CD4-positive, alpha-beta T cell treated with Interleukin-4 for 1 hour (primary cell): ENCODE measurements at regions not wholly inside any gene's neighbourhood (a gene's known extent, or its start where the extent isn't known, plus 50 kb on each side); places are given as distances from the start of the nearest gene placed in this dataset.
"Not testable (repeated sequence)": the region's sequence is repeated elsewhere in the genome, so short reads cannot be mapped to it uniquely, and the experiment has no call there.

ENCODE experiments used
- DNase-seq, 2 donors: peaks; one replicate each; pipeline ENCODE4 v3.0.0-alpha.2; 2020 to 2022

DNA sequence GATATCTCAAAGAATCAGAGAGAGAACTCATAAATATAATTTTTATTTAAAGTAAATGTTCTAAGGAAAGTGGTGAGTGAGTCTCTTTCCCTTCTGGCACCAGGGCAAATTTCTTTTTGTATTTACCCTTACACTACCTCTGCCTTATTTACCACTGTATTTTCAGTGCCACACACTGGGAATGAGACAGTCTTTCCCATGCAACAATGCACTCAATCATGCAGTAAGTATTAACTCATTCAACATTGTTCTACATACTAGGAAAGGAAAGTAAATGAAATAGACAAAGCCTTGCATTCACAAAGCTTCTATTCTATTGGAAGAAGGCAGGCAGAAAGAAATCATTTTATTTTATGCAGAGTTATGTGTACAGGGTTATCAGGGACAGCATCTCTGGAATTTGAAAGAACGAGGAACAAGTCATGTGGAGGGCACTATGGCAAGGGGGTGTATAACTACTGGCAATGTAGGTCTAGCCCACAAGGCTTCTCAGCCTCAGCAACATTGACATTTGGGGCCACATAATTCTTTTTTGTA lies 129.8 kb upstream of the PRDX6 start:
- DNase-seq = no peak

DNA sequence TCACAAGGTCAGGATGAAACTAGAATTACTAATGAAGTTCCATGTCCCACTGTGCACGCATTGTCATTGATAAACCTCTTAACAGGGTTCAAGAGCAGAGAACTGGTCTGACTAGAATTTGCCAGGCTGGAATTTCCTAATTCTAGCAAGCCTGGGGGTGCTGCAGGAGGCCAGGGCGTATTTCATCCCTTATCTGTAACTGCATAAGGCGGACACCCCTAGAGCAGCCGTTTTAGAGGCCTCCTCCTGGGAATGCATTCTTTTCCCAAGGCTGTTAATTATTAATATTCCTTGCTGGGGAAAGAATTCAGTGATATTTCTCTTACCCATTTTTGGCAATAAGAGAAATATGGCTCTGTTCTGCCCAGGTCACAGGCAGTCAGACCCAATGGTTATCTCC lies 124.5 kb upstream of the PRDX6 start:
- DNase-seq = not testable (repeated sequence)

DNA sequence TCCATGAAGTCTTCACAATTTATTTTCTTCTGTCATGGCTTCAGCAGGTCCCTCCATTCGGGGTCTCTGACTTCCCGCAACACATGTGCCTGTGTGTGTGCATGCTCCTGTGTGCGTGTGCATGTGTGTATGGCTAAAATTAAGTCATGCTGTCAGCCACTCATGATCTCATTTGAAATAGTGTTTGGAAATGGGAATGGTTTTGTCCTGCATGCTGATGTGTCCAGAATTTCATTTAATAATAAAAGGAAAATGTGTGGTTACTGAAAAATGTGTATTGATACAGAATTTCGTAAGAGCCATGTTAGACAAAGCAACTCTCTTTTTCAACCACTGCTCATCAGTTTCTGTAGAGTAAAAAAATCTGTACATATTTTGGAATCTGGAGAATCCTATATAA lies 123.8 kb upstream of the PRDX6 start:
- DNase-seq = no peak

DNA sequence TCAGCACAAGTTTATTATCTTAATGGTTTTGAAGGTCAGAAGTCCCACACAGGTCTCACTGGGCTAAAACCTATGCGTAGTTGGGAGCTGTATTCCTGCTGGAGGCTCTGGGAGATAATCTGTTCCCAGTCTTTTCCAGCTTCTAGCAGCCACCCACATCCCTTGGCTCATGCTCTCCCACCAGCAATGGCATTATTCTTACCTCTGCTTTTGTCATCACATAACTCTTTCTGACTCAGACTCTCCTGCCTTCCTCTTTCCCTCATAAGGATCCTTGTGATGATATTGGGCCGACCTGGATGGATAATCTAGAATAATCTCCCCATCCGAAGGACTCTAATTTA lies 122.2 kb upstream of the PRDX6 start:
- no peak for DNase-seq

DNA sequence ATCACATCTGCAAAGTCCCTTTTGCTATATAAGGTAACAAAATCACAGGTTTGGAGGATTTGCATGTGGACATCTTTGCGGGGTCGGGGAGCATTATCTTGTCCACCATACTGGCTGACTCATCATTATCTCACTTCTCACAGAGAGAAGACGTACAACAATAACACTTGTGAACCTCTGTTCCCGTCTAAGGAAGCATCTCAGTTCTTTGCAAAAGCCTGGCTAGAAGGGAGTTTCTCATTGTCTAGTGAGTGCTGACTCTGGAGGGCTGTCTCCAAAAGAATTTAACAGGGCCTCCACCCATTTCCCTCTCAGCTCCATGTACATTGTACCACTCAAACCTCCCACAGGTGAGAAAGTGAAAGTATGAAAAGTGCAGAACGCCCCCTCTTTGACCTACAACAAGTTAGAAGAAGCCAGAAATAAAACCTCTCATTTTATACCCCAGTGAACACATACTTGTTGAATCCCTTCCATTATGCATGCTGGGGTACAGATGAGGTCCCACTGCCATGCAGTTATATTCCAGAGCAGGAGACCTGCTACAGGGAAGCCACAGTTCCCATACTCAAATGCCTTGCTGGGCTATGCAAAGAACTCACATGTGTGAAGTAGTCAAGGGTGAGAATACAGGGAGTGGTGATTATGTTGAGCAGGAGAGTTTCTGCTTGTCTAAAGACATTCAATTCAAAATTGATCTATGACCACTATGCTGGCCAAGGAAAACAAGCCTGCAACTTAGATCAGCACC lies 121.7 kb upstream of the PRDX6 start:
- no peak for DNase-seq

DNA sequence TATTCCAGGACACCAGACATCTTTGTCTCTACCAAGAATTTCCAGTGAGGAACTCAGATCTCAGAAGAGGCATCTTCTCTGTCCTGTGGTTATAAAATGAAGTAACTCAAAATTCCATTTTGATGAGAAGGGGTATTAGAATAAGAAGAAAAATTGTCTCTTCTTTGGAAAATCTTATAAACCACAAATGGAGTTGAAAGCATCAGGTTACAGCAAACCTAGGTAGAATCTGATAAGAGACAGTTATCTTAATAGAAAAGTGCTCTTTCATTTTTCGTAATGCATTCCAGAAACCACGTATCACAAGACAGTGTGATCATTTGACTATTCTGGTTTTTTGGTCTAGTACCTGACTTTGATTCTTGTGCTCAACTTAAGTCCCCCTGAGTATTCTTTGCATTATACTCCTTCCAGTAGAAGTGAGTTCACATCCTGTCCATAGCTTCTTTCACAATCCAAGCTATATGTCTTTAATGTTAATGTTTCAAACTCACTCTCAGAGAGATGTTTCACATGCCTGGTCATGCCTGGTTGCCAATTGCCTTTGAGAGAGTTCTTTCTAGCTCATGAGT lies 120.9 kb upstream of the PRDX6 start:
- DNase-seq = no peak

DNA sequence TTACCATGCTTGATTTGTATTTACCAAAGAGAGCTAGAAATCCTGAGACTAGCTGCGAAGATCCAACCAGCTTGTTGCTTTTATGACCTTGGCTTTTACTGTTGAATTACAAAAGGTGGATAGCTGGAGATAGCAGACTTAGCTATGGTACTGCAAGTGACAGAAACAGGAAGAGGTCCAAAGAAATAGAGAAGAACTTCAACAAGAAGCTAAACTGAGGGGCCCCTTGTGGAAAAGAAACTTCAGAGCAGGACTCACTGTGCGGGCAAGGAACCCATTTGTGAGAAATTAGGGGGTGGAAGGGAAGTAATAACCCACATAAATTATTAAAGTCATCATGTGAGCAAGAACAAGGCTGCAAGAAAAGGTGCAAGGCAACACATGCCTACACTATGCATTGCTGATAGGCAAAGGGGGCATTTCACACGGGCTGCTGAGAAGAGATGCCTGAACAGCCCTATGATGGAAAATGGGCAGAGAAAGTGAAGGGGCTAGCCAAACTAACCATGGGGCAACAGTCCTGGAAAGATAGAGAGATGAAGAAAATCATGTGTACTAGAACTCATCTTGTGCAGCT lies 116.6 kb upstream of the PRDX6 start:
- no peak for DNase-seq

DNA sequence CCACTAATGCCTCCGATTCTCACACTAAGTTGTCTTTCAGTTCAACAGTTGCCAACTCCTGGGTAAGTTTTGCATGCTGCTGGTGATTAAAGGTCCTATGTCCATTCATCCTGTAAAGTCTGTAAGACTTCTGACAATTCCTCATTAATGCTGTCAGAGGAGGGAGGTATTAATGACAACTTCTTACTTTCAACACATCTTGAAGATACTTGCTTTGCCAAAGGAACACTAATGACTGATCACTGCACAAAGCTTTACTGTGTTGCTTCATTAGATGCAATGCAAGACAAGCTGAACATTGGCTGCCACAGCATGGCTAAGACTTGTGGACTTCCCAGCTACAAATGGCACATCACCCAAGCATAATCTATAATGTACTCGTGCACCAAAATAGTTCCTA lies 114.6 kb upstream of the PRDX6 start:
- no peak for DNase-seq

DNA sequence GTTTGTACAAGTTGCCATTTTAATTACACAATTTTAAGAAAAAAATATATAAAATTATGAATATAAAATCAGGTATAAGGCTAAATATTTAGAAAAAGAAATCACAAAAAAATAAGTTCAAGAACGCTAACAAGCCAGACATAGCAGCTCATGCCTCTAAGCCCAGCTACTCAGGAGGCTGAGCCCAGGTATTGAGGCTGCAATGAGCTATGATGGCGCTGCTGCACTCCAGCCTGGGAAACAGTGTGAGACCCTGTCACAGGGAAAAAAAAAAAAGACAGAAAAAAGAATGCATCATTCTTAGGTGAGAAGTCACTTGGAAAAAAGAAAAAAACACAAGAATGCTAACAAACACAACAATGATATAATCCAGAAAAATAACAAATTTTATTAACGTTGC lies 112.3 kb upstream of the PRDX6 start:
- DNase-seq = no peak

DNA sequence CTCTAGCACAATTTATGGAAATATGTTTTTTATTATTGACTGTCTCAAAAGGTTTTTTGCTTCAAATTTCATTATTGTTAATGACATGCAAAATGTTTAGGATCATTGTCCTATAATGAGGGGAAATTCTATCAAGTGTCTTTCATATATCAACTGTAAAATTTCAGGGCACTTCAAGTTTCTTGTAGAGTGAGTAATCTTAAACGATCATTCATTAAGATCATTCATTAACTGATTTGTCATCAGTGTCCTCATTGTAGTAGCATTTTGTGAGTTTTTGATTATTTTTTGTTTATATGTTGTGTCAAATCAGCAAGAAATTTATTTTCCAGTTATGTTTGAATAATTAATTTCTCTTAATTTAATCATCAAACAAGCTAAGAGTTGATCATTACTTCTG lies 111.8 kb upstream of the PRDX6 start:
- DNase-seq = no peak

DNA sequence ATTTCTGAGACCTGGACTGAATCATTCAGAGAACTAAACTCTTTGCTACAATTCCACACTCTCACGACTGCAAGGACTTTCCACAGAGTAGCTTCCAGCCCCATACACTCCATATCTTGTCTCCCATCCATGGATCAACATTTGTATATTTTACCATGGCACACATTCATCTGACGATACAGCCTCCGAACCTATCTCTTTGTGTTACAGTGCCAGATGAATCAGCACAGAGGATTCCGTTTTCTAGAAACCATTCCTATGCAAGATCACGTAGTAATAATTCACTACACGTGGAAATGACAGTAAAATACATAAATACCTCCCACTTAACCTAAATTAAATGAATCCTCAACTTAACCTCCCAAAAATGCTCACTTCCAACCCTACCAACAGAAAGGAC lies 110.0 kb upstream of the PRDX6 start:
- no peak for DNase-seq

DNA sequence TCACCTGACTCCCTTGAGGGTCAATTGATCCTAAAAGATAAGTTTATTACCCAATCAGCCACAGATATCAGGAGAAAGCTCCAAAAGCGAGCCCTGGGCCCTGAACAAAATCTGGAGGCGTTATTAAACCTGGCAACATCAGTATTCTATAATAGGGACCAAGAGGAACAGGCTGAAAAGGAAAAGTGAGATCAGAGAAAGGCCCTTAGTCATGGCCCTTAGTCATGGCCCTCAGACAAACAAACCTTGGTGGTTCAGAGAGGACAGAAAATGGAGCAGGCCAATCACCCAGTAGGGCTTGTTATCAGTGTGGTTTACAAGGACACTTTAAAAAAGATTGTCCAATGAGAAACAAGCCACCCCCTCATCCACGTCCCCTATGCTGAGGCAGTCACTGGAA lies 106.5 kb upstream of the PRDX6 start:
- not testable (repeated sequence) for DNase-seq

DNA sequence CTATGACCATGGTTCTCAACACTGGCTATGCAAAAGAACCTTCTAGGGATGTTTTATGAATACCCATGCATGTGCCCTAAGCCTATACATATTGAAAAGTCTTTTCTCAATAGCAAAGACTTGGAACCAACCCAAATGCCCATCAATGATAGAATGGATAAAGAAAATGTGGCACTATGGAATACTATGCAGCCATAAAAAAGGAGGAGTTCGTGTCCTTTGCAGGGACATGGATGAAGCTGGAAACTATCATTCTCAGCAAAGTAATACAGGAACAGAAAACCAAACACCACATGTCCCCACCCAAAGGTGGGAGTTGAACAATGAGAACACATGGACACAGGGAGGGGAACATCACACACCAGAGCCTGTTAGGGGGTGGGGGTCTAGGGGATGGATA lies 101.1 kb upstream of the PRDX6 start:
- DNase-seq = not testable (repeated sequence)

DNA sequence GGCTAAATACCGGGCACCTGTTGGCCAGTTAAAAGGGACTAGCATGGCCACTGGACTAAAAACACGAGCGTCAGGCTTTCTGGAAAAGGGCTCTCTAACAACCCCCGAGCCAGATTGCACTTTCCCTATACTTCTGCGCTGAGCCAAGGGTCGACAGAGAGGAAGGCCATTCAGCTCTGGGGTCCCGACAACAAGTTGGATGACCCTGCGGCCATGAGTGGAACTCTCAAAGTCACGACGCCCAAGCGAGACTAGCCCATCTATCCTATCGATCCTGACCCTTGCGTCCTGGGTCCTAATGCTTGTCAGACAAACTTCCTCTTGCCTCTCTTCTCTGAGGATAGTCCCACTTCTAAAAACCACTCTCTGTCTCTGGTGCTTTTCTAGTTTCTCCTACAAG lies 99.9 kb upstream of the PRDX6 start:
- DNase-seq = no peak

DNA sequence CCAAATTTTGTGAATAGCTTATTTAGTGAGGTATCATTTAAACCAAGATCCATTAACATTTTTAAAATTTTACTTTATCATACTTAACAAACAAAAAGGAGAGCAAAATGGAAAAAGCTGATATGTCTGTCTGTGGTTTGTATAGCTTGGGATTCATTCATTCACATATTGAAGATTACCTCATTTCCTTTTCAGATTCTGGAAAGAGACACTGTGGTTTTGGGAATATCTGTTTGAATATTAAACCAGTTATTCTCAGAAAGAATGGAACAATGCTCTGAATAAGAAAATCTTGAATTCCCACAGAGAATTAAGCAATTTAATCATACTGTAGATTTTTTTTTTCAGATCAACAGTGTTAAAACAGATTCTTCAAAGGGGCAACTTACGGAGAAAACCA lies 93.8 kb upstream of the PRDX6 start:
- no peak for DNase-seq

DNA sequence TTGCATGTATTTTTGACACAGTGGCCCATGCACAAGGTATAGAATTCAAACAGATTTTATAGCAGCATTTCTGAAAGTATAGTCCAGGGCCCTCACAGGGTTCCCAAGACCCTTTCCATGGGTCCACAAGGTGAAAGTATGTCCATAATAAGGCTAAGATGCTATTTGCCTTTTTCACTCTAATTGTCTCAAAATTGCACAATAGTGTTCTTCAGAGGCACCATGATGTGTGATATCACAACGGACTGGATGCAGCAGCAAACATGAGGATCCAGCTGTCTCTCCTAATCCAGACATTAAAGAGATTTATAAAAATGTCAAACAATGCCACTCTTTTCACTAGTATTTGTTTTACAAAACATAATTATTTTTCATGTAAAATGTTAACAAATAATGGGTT lies 88.8 kb upstream of the PRDX6 start:
- no peak for DNase-seq

DNA sequence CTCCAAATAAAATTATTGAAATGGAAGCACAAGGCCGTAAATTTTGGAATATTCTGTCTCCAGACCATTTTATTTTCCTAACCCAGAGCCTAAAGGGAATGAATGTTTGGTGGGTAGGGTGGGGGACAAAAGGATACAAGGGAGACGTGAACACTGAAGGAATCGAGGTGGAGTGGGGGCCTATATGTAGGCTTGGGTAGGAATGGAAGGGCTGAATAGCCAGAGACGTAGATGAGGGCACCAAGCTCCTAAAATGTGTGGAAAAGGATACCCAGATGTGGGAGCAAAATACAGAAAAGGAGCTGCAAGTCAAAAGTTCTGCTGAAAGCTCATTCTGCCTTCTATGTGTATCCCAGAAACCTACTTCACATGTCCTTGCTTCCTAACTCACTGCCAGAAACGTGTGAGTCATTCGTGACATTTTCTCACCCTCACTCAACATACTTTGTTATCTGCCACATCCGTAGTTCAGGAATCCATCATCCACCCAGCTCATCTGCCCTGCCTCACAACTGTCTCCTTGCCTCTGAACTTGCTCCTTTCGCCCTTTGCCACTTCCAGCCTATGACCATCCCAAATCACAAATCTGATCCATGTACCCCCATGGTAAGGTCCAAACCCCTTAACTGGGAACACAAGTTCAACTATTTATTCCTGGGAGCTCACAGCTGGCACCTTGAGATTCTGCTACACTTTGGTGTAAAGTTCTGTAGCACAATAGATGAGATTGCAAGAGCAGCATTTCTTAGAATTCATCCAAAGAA lies 84.1 kb upstream of the PRDX6 start:
- DNase-seq = no peak

DNA sequence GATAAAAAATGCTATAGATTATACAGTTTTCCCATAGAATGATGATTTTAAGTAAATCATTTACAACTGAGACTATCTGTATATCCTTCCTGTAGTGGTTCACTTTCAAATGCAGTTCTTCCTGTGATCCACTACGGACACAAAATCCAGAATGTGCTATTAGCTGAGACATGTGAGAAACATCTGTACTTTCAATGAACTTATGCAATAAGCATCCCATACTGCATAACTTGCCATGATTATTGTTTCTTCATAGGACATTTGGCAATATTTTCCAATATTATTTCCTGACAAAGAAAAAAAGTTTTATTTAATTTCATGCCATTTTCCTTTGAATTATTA lies 83.5 kb upstream of the PRDX6 start:
- no peak for DNase-seq

DNA sequence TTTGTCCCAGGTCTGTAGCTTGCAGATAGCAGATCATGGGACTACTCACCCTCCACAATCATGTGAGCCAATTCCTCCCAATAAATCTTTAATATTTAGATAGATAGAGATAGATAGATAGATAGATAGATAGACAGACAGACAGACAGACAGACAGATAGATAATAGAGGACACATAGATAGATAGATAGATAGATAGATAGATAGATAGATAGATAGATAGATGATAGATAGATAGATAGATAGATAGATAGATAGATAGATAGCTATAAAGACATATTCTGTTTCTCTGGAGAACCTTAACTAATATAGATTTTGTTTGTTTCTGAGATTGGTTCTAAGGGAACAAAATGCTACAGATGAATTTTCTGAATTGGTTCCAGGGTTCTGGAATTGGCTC lies 82.3 kb upstream of the PRDX6 start:
- not testable (repeated sequence) for DNase-seq

DNA sequence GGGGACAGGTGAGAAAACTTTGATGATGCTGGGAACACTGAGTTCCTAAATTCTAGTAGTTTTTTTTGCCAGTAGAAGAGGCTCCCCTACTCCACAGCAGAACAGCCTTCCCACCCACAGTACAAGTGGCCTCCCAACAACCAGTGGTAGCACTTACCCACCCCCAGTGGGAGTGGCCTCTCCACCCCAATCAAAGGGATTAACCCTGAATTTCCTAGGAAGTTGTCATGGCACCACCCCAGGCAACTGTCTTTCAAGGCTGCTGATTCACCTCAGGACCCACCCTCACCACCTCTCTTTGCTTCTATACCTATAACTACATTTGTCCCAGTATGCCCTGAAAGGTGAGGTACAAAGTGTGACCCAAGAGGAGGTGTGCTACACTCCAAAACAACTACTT lies 81.4 kb upstream of the PRDX6 start:
- DNase-seq = no peak

DNA sequence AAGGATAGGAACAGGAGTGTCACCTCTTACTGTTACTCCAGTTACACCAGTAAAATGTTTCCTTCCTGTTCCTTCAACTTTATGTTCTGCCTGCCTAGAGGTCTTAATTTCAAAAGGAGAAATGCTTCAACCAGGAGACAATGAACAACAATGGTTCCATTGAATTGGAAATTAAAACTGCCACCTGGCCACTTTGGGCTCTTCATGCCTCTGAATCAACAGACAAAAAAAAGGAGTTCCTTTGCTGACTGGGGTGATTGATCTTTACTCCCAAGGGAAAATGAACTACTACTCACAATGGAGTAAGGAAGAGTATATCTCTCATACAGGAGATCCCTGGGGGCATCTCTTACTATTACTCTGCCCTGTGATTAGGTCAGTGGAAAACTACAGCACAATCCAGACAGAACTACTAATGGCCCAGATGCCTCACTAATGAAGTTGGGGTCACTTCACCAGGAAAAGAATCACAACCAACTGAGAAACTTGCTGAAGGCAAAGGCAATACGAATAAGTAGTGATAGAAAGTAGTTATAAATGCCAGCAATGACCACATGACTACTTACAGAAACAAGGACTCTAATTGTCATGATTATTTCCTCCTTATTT lies 76.6 kb upstream of the PRDX6 start:
- DNase-seq = no peak

DNA sequence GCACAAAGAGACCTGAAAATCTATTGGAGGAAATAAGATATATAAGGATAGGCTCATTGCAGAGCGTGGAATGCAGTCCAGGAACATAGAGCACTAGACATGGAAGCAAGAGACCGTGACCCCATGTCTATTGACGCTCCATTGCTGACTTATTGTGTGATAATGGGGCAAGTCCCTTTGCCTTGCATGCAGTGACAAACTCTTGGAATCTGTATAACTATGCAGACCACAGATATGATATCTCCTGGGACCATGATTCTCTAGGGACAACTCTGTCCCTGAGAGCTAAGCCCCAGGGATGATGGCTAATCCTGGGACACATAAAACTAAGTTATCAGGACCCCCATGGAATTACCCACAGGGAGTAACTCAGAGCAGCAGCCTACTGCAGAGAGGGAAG lies 73.1 kb upstream of the PRDX6 start:
- no peak for DNase-seq

DNA sequence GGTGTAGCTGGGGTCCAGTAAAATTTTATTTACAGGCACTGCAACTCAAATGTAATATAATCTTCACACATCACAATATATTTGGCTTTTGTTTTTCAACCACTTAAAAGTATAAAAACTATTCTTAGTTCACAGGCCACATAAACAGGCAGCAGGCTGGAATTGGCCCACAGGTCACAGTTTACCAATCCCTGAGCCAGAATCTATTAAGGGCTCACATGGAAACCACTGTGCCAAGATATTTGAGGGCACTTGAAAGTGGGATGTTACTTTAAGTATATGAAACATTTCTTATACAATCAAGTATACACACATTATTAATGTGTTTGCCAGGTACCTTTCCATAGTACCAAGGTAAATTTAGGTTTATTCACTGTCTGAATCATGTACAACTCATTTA lies 71.9 kb upstream of the PRDX6 start:
- DNase-seq = no peak

DNA sequence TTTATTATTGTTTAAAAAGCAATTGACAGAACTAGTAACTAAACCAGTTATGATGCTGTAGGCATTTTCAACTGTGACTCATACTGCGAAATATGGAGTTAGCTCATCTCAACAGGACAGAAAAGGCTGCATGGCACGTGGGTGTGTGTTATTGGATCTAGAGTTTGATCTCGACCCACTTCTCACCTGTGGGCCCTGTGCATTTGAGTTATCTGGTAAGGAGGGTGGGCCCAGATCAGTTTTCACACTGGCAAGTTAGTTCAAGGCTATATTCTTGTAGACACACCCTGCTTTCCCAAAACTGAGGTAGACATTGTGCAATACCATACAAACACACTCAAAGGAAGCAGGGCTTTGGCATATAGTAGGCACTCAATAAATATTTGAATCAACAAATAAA lies 71.3 kb upstream of the PRDX6 start:
- DNase-seq = no peak
